GM21526 (cell line): ENCODE measurements at regions not wholly inside any gene's neighbourhood (a gene's known extent, or its start where the extent isn't known, plus 50 kb on each side); places are given as distances from the start of the nearest gene placed in this dataset.

ENCODE experiments used
- ATAC-seq: cut with Tn5 transposase; IDR thresholded peaks from one replicate; pipeline ENCODE4 v1.9.1; 2021; ENCODE audit warnings: moderate library complexity; ENCODE audit not compliant: unreplicated experiment, low FRiP score

DNA sequence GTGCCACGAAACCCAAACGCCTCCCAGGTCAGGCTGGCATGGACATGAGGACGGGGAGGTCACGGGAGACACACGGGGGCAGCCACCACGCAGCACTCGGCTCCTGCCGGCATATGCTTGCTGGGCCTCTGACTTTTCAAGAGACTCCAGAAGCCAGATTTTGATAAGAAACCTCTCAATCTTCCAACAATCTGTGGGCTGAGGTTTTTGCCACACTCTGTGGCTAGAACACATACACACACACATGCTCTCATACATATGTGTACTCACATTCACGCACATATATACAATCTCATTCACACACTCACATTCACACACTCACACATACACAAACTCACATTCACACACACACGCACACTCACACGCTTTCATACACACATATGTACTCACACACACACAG, 86.7 kb upstream of the LINGO1 start:
- no peak for ATAC-seq

DNA sequence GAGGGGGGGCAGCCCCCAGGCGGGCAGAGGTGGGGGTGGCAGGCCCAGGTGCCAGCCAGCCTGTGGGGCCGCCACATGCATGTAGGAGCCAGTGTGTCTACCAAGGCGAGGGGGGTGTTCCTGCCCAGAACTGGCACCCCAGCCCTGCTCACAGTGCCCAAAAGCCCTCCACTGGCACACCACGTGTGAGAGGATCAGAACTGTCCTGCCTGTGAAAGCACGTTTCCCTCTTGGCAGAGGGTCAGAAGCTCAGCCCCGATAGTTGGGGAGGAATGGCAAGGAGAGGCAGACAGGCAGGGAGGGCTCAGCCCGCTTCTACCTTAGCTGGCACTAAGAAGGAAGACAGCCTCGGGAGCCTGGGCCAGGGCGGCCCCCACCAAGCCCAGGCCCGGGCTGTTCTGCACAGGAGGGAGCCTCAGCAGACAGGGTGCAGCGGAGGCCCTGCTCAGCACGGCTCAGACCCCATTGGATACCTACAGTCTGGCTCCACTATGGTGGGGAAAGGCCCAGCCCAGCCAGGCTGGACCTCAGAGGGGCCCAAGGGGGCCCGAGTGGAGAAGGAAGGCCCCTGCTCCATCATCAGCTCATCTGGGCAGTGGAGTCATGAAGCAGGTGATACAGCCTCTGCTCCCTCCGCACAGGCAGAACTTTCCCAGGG, 84.8 kb upstream of the LINGO1 start:
- ATAC-seq = no peak

- no peak for ATAC-seq
These were observed 84.1 kb upstream of the LINGO1 start for GRCh38 chr15:77716632-77717332.

- no peak for ATAC-seq
These were observed 83.1 kb upstream of the LINGO1 start for GRCh38 chr15:77715860-77716259.

DNA sequence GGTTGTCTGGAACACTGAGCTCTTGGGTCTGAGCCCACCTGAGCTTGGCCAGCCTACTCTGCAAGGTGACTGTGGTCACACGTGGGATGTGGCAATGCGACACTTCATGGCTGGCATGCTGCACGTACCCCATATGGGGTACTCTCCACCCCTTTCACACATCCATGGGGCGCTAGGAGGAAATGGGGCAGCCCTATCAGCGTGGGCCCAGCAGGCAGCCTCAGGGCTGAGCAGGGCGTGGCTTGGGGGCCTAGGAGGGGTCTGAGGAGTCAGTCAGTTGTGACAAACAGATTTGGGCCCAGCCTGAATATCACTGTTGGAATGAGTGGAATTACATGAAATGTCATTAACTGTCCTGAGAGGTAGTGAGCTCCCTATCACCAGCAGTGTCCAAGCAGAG, 82.3 kb upstream of the LINGO1 start:
- no peak for ATAC-seq

DNA sequence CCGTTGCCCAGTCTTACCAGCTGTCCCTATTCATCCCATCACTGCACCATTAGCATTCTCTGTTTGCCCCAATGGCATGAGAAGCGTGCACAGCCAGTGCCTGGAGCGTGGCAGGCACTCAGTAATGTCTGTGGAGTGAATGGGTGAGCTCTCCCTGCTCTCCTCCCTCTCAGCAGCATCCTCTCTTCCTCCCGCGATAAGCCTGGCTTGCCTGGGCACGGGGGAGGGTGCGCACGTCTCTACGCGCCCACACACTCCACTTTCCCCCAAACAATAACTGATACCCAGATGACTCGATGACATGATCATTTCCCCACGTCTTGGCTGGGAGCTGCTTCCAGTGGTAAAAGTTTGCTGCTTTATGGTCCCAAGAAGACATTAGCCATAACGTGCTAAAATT, 81.8 kb upstream of the LINGO1 start:
- ATAC-seq = no peak

DNA sequence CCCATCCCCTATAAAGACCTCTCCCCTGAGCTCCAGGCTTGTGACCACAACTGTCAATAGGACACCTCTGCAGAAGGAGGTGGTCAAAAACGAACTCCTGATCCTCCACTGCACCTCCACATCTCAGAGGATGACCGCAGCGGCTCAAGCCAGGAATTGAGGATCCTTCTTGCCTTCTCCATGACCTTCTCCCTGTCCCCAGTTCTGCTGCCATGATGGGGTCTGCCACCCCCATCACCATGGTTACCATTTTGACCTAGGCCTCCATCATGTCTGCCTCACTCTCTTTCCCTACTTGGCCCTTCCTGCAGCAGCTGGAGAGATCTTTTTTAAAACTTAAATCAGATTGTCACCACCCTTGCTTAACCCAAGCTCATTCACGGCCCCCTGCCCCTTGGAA, 81.3 kb upstream of the LINGO1 start:
- no peak for ATAC-seq

GRCh38 chr15:77713281-77713680, 80.6 kb upstream of the LINGO1 start:
- no peak for ATAC-seq

DNA sequence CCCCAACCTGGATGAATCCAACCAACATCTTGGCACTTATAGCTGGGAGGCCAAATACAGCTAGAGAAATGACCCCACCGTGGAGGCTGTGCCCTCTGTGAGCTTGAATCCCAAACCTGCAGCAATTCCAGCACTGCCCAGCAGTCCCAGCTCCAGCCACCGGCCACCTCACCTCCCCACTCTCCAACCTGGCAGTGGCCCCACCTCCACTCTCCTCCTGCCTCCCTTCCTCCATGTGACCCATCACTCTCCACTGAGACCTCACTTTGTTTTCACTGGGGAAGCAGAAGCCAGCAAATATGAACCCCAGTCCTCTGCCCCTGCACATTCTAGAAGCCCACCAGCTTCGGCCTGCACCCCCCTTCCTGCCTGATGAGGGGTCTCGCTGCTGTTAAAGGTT, 79.7 kb upstream of the LINGO1 start:
- no peak for ATAC-seq

GRCh38 chr15:77710637-77711036, 77.9 kb upstream of the LINGO1 start:
- ATAC-seq = no peak

- ATAC-seq = no peak
These were observed 77.5 kb upstream of the LINGO1 start for GRCh38 chr15:77710206-77710605.

GRCh38 chr15:77709135-77709886, 76.6 kb upstream of the LINGO1 start:
- ATAC-seq = no peak

- ATAC-seq = no peak
These were observed 74.0 kb upstream of the LINGO1 start for GRCh38 chr15:77706482-77707244.

DNA sequence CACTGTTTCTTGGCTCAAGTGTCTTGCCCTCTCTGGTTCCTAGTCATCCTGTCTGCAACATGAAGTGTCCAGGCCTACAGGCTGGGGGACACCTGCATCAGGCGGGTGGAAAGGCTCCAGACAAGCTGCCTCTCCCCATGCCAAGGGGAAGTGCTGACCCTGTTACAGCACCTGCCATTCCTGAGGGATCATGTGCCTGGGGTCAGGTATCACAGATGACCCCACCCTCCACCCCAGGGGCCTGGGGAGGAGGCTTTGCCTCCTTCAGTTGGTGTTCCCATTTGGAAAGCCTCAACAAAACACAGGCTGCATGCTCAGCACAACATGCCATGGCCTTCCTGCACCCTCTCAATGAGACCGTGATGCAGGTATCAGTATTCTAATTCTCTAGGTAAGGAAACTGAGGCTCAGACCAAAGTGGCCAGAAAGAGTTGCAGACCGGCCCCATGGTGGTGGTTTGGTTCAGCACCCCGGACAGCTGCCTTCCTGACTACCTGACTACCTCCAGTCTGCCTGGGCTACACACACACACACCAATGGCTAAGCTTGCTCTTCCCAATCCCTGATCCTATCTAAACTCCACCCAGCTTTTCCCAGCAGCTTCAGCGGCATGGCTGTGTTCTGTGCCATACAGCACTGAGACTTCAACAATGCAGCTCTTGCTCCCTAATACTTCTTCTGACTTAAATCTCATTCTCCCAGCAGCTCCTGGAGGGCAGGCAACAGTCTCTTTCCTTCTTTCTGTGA, 69.7 kb upstream of the LINGO1 start:
- ATAC-seq = no peak

GRCh38 chr15:77698481-77698880, 65.8 kb upstream of the LINGO1 start:
- no peak for ATAC-seq

GRCh38 chr15:77697893-77698292, 65.2 kb upstream of the LINGO1 start:
- no peak for ATAC-seq

- no peak for ATAC-seq
These were observed 64.2 kb upstream of the LINGO1 start for GRCh38 chr15:77696871-77697270.

DNA sequence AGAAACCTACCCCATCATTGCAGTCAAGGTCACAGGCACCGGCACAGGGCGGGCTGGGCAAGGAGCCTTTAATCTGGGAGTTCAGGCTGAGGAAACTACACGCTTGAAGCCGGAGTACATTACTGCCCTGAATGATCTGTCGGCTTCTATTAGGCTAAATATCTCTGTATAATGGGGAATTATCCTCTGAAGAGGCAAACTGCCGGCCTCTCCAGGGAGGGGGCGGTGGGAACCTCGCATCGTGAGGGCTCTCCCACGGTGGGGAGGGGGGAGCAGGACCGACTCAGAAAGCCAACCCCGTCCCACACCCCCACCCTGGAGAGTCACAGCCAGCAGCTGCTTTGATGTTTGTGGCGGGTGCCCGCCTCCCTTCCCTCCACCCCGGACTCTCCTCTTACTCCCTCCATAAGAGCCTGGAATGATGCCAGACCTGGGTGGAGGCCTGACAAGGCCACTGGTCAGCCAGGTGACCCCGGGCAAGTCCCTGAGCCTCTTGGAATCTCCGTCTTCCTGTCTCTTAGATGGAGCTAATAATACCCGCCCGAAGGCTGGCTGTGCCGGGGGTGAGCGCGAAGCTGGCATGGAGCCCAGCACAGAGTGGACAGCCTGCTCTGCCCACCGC, 63.4 kb upstream of the LINGO1 start:
- ATAC-seq = no peak

GRCh38 chr15:77695548-77695947, 62.8 kb upstream of the LINGO1 start:
- ATAC-seq = no peak

- no peak for ATAC-seq
These were observed 60.9 kb upstream of the LINGO1 start for GRCh38 chr15:77693576-77693975.
